LNCaP clone FGC (cell line): ENCODE measurements at regions not wholly inside any gene's neighbourhood (a gene's known extent, or its start where the extent isn't known, plus 50 kb on each side); places are given as distances from the start of the nearest gene placed in this dataset.
A peak's percentile ranks its signal among the peaks of the same experiment; 100 is the strongest.

Experiments
- DNase-seq: peaks from one replicate; pipeline ENCODE4 v3.0.0-alpha.2; 2011; ENCODE audit warnings: low read depth
- H3K4me3 ChIP-seq: 2 replicates; pipeline ENCODE4 v1.5.1; 2011; ENCODE audit warnings: mild to moderate bottlenecking, low read depth, low read length, control low read depth
- TF ChIP-seq, protein P1 (sequence below): IDR thresholded peaks from 2 replicates; pipeline ENCODE4 v1.5.1; 2012; ENCODE audit warnings: mild to moderate bottlenecking; ENCODE audit not compliant: control insufficient read depth, insufficient read depth; ENCODE audit errors: extremely low read depth

DNA sequence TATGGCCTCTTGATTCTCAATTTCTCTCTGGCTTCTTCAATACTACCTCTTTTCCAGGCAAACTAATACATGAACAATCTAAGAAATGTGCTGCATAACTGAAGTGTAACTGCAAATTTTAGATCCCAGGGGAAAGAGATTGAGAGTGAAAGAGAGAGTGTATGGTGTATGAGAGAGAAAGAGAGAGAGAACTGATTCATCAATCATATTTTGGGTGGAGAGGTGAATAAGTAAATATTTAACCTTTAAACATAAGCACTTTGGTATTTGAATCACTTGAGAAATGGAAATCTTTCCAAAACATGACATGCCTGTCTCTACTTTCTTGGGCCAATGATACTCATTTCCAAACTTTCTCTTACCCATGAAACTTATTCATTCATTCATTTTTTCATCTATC lies 147.2 kb upstream of the DIPK2B start:
- DNase-seq: no peak
- TF ChIP-seq, protein P1, sequence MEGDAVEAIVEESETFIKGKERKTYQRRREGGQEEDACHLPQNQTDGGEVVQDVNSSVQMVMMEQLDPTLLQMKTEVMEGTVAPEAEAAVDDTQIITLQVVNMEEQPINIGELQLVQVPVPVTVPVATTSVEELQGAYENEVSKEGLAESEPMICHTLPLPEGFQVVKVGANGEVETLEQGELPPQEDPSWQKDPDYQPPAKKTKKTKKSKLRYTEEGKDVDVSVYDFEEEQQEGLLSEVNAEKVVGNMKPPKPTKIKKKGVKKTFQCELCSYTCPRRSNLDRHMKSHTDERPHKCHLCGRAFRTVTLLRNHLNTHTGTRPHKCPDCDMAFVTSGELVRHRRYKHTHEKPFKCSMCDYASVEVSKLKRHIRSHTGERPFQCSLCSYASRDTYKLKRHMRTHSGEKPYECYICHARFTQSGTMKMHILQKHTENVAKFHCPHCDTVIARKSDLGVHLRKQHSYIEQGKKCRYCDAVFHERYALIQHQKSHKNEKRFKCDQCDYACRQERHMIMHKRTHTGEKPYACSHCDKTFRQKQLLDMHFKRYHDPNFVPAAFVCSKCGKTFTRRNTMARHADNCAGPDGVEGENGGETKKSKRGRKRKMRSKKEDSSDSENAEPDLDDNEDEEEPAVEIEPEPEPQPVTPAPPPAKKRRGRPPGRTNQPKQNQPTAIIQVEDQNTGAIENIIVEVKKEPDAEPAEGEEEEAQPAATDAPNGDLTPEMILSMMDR: no peak

GRCh38 chrX:45344594-45344993 lies 143.9 kb upstream of the DIPK2B start:
- DNase-seq: no peak
- H3K4me3 ChIP-seq: no peak overlapping the region
- TF ChIP-seq, protein P1: no peak

More for the DNA sequence above, 147.2 kb upstream of the DIPK2B start:
- no peak overlapping the region for H3K4me3 ChIP-seq

DNA sequence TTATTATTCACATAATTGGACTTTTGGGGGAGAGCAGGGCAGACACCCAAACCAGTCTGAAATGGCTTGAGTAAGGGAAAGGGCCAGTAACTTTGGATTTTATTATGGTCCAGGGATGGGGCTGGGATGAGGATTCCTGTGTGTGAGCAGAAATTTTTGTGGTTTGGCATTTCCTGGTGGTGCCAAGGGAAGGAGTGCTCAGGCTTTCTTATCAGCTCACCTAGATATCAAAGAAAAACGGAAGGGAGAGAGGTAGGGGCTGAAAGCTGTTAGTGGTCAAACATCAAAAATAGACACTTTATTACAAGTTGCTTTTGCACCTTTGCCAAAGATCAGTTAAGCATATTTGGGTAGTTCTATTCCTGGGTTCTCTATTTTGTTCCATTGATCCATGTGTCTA lies 128.5 kb upstream of the DIPK2B start:
- TF ChIP-seq, protein P1: no peak
- no peak for DNase-seq
- no peak overlapping the region for H3K4me3 ChIP-seq

- no peak for DNase-seq
- no peak overlapping the region for H3K4me3 ChIP-seq
- TF ChIP-seq, protein P1: no peak
Measured at GRCh38 chrX:45324941-45325340, 124.3 kb upstream of the DIPK2B start.

DNA sequence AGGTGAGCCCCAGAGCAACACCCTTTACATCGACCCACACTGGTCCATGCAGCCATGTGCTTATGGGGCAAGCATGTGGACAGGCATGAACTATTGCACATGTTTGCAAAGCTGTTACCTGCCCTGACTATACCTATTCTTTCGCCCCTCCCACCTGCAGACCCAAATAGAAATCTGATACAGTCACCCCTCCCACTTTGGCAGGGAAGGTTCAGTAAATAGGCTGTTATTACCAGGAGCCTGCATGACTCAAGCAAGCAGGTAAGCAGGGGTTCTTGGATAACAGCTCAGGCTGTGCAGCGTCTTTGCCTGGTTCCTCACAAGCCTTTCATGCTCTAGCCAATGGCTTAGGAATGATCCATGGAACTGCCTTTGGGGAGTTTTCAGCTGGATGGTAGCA lies 122.7 kb upstream of the DIPK2B start:
- TF ChIP-seq, protein P1: no peak
- no peak overlapping the region for H3K4me3 ChIP-seq
- DNase-seq: no peak

DNA sequence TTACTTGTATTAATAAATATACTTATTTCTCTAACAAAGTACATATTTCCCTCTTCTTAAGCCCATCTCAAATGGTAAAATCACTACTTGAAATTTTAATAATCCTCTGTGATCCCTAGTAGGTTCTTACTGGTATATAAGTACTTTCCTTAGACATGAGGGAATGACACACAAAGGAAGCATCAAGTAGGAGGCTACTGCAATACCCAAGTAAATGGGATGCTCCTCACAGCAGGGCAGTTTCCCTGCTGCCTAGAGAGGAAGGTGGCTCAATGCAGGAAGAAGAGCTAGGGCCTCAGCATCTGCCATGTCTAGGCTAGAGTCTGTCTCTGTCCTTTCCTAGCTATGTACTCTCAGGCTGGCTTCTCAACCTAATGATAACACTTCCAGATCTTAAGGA lies 122.1 kb upstream of the DIPK2B start:
- H3K4me3 ChIP-seq: no peak overlapping the region
- no peak for DNase-seq
- TF ChIP-seq, protein P1: no peak

DNA sequence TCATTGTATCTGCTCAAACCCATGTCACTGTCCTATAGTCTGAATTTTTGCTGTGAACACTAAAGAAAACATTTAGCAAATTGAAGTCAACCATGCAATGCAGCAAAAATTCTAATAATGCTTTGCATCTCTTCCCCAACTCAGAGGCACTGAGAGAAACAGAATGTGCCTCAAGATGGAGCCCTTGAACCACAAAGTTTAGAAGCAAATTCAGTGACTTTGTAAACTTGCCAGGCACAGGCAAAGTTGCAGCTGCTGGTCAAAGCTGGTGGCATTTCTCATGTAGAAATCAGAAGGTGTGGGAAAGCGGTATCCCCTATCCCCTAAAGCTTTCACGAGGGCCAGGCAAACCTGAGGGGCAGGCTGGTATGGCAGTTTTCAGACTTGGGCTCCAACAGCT lies 121.7 kb upstream of the DIPK2B start:
- no peak overlapping the region for H3K4me3 ChIP-seq
- TF ChIP-seq, protein P1: peak; percentile 57
- peak; percentile 33 for DNase-seq
